H1 (cell line): ENCODE measurements at regions not wholly inside any gene's neighbourhood (a gene's known extent, or its start where the extent isn't known, plus 50 kb on each side); places are given as distances from the start of the nearest gene placed in this dataset.

Source experiments
- CTCF ChIA-PET: fragments of 300-600 bp; sonication (Branson Sonifier 250); formaldehyde crosslinking; loops from one replicate; lab custom pipeline; 2021; ENCODE audit not compliant: partially characterized antibody; lab: Charles Lee
- POLR2A ChIA-PET: fragments of 300-600 bp; sonication (Branson Sonifier 250); formaldehyde crosslinking; loops from one replicate; lab custom pipeline; 2021; ENCODE audit warnings: inconsistent platforms; ENCODE audit not compliant: partially characterized antibody; lab: Charles Lee
- DNase-seq, 2 experiments: peaks; one replicate each; pipeline versions ENCODE4 v3.0.0 to v3.0.0-alpha.2; 2010 to 2022; ENCODE audit warnings: low spot score in 2 of 2, low read depth in 1 of 2, mixed read lengths in 1 of 2
- FAIRE-seq: peaks from 2 replicates; lab custom pipeline; 2011; peaks lifted over from hg19 to GRCh38; lab: Jason Lieb, UNC
- H2AFZ ChIP-seq: 2 replicates; pipeline ENCODE4 v1.8.1; 2012; ENCODE audit warnings: low read length, inconsistent platforms
- H2AK5ac ChIP-seq: 2 replicates; pipeline ENCODE4 v1.6.1; 2013; ENCODE audit warnings: low read depth, low read length
- H2BK120ac ChIP-seq: replicated peaks from 2 replicates; pipeline ENCODE3; 2013; ENCODE audit warnings: low read depth, low read length, inconsistent platforms
- H2BK12ac ChIP-seq: 2 replicates; pipeline ENCODE4 v1.6.1; 2013; ENCODE audit warnings: low read depth, low read length
- H2BK15ac ChIP-seq: 2 replicates; pipeline ENCODE4 v1.6.1; 2013; ENCODE audit warnings: low read length
- H2BK20ac ChIP-seq: 2 replicates; pipeline ENCODE4 v1.6.1; 2013; ENCODE audit warnings: low read length
- H2BK5ac ChIP-seq: 2 replicates; pipeline ENCODE4 v1.6.1; 2013; ENCODE audit warnings: low read depth, low read length
- H3K14ac ChIP-seq: 2 replicates; pipeline ENCODE4 v1.6.1; 2013; ENCODE audit warnings: inconsistent platforms; ENCODE audit not compliant: insufficient read length
- H3K18ac ChIP-seq: 2 replicates; pipeline ENCODE4 v1.6.1; 2013; ENCODE audit warnings: low read length; ENCODE audit errors: extremely low read depth
- H3K23ac ChIP-seq: 2 replicates; pipeline ENCODE4 v1.6.1; 2013; ENCODE audit warnings: inconsistent platforms; ENCODE audit not compliant: insufficient read length
- H3K23me2 ChIP-seq: 2 replicates; pipeline ENCODE4 v1.6.1; 2013; ENCODE audit warnings: low read depth, low read length
- H3K27ac ChIP-seq: 2 replicates; pipeline ENCODE4 v1.6.1; 2011; ENCODE audit warnings: low read depth, low read length, inconsistent platforms
- H3K27me3 ChIP-seq, 4 experiments: replicated peaks in 1 of 4; 1 replicate in 1 of 4; 2 replicates in 3 of 4; pipeline versions ENCODE4 v1.6.1 to v1.8.1; 2011 to 2013; ENCODE audit warnings: low read length in 3 of 4, mild to moderate bottlenecking in 3 of 4, inconsistent platforms in 2 of 4, mixed read lengths in 2 of 4, moderate library complexity in 1 of 4; ENCODE audit not compliant: control insufficient read depth in 3 of 4, insufficient read depth in 3 of 4; ENCODE audit errors: extremely low read depth in 1 of 4
- H3K36me3 ChIP-seq, 4 experiments: 2 replicates each; pipeline versions ENCODE4 v1.6.1 to v1.8.1; 2011 to 2013; ENCODE audit warnings: mild to moderate bottlenecking in 4 of 4, low read length in 3 of 4, moderate library complexity in 2 of 4, control low read depth in 1 of 4, inconsistent platforms in 1 of 4; ENCODE audit not compliant: insufficient read depth in 4 of 4, control insufficient read depth in 2 of 4
- H3K4ac ChIP-seq: replicated peaks from 2 replicates; pipeline ENCODE3; 2013; ENCODE audit warnings: low read length, low read depth, mixed read lengths, inconsistent platforms; ENCODE audit not compliant: insufficient read length
- H3K4me1 ChIP-seq, 4 experiments: replicated peaks in 1 of 4; 1 replicate in 1 of 4; 2 replicates in 3 of 4; pipeline versions ENCODE4 v1.6.1 to v1.8.1; 2011 to 2013; ENCODE audit warnings: low read length in 3 of 4, inconsistent platforms in 2 of 4, mixed read lengths in 1 of 4; ENCODE audit not compliant: insufficient read depth in 4 of 4, control insufficient read depth in 3 of 4
- H3K4me2 ChIP-seq, 2 experiments: 2 replicates each; pipeline versions ENCODE4 v1.6.1 to v1.8.1; 2011 to 2013; ENCODE audit warnings: low read depth in 2 of 2, low read length in 2 of 2, control low read depth in 1 of 2, inconsistent platforms in 1 of 2, mild to moderate bottlenecking in 1 of 2; ENCODE audit not compliant: insufficient read depth in 1 of 2
- H3K4me3 ChIP-seq, 4 experiments: fragments of 200-600, 300-600 bp in 1 of 4; sonication (generic), shearing (Covaris generic), sonication (Bioruptor Twin) in 1 of 4; 2 replicates each; pipeline versions ENCODE4 v1.5.1 to v1.8.1; 2011 to 2016; ENCODE audit warnings: low read length in 4 of 4, low read depth in 3 of 4, control low read depth in 2 of 4, inconsistent platforms in 2 of 4, mild to moderate bottlenecking in 2 of 4, mixed read lengths in 1 of 4, moderate library complexity in 1 of 4; ENCODE audit not compliant: insufficient read depth in 2 of 4; ENCODE audit errors: extremely low read depth in 1 of 4
- H3K56ac ChIP-seq: replicated peaks from 2 replicates; pipeline ENCODE3; 2013; ENCODE audit warnings: low read depth, mild to moderate bottlenecking, mixed read lengths, low read length, inconsistent platforms; ENCODE audit not compliant: insufficient read length
- H3K79me1 ChIP-seq: 2 replicates; pipeline ENCODE4 v1.6.1; 2013; ENCODE audit warnings: low read depth, low read length, control low read depth
- H3K79me2 ChIP-seq, 2 experiments: 2 replicates each; pipeline versions ENCODE4 v1.6.1 to v1.8.1; 2012 to 2013; ENCODE audit warnings: low read length in 2 of 2, mild to moderate bottlenecking in 2 of 2, inconsistent platforms in 1 of 2; ENCODE audit not compliant: insufficient read depth in 2 of 2, control insufficient read depth in 1 of 2
- H3K9ac ChIP-seq, 4 experiments: replicated peaks in 1 of 4; 1 replicate in 1 of 4; 2 replicates in 3 of 4; pipeline versions ENCODE4 v1.6.1 to v1.8.1; 2011 to 2013; ENCODE audit warnings: low read depth in 3 of 4, low read length in 3 of 4, control low read depth in 2 of 4, mild to moderate bottlenecking in 2 of 4, moderate library complexity in 2 of 4, inconsistent platforms in 1 of 4; ENCODE audit errors: extremely low read depth in 1 of 4
- H3K9me3 ChIP-seq, 2 experiments: 2 replicates each; pipeline versions ENCODE4 v1.6.1 to v1.8.1; 2012 to 2013; ENCODE audit warnings: mild to moderate bottlenecking in 2 of 2, moderate library complexity in 2 of 2, control low read depth in 1 of 2, inconsistent platforms in 1 of 2, low read depth in 1 of 2, low read length in 1 of 2, mixed read lengths in 1 of 2; ENCODE audit not compliant: insufficient read depth in 2 of 2
- H4K20me1 ChIP-seq, 2 experiments: replicated peaks in 1 of 2; 2 replicates each; pipeline versions ENCODE3 to v1.8.1; 2011 to 2013; ENCODE audit warnings: inconsistent platforms in 2 of 2, low read length in 2 of 2, mild to moderate bottlenecking in 1 of 2; ENCODE audit not compliant: insufficient read depth in 2 of 2, control insufficient read depth in 1 of 2
- H4K5ac ChIP-seq: 2 replicates; pipeline ENCODE4 v1.6.1; 2013; ENCODE audit warnings: low read length, low read depth, mixed read lengths, inconsistent platforms; ENCODE audit not compliant: insufficient read length
- H4K8ac ChIP-seq: 2 replicates; pipeline ENCODE4 v1.8.0; 2013; ENCODE audit warnings: mild to moderate bottlenecking, moderate library complexity, low read length, inconsistent platforms; ENCODE audit not compliant: insufficient read depth; ENCODE audit errors: extremely low read depth
- H4K91ac ChIP-seq: replicated peaks from 2 replicates; pipeline ENCODE3; 2013; ENCODE audit warnings: low read length, mixed read lengths, inconsistent platforms; ENCODE audit not compliant: insufficient read length
- BRCA1 ChIP-seq: IDR thresholded peaks from 2 replicates; pipeline ENCODE4 v1.6.1; 2012; ENCODE audit warnings: low read depth, low read length, improper control_type of control experiment
- FOSL1 ChIP-seq: IDR thresholded peaks from 2 replicates; pipeline ENCODE4 v1.6.1; 2011; ENCODE audit warnings: mild to moderate bottlenecking, low read depth, low read length, moderate library complexity; ENCODE audit not compliant: insufficient read depth
- KDM5A ChIP-seq: fragments of 200-600 bp; IDR thresholded peaks from 2 replicates; pipeline ENCODE4 v1.7.1; 2012; ENCODE audit warnings: mild to moderate bottlenecking, low read length, inconsistent platforms, mixed read lengths
- NANOG ChIP-seq: IDR thresholded peaks from 2 replicates; pipeline ENCODE4 v1.6.1; 2011; ENCODE audit warnings: low read length, low read depth, mild to moderate bottlenecking, inconsistent platforms; ENCODE audit not compliant: insufficient read depth, poor library complexity, severe bottlenecking
- NRF1 ChIP-seq: IDR thresholded peaks from 2 replicates; pipeline ENCODE4 v1.6.1; 2011; ENCODE audit warnings: mild to moderate bottlenecking, low read depth, low read length, improper control_type of control experiment
- WGBS, 2 experiments: shearing (Covaris generic) in 1 of 2; methylation state at CpG; one replicate each; pipeline versions ENCODE4 v1.1.6 to v1.1.7; 2013 to 2015; ENCODE audit warnings: low lambda C conversion rate in 2 of 2, mixed read lengths in 2 of 2, inconsistent platforms in 1 of 2, low coverage in 1 of 2, missing lambda C conversion rate in 1 of 2; ENCODE audit not compliant: insufficient replicate concordance in 2 of 2, insufficient coverage in 1 of 2, insufficient read length in 1 of 2; ENCODE audit errors: extremely low coverage in 1 of 2, missing lambda C conversion rate in 1 of 2; 5-methylcytosine and 5-hydroxymethylcytosine counted together

GRCh38 chr10:5288359-5288758 is 76.4 kb upstream of the UCN3 start:
- H3K9ac ChIP-seq, result no peak overlapping the region
- no peak overlapping the region for H2BK20ac ChIP-seq
- H3K36me3 ChIP-seq, result no peaks in the 10 kb centered on the region
- H3K79me2 ChIP-seq, result no peaks in the 10 kb centered on the region
- no peaks in the 10 kb centered on the region for H3K9me3 ChIP-seq
- 89% methylated on average over 4 of the region's 4 CpGs; no CpG with 5 or more reads in 1 of the 2 experiments for WGBS, 2 experiments
- H3K4ac ChIP-seq, result no peak overlapping the region
- H3K4me2 ChIP-seq, result no peak overlapping the region
- no peaks in the 10 kb centered on the region for H3K79me1 ChIP-seq
- FAIRE-seq (no peak), DNase-seq (no peak)
- H2BK15ac ChIP-seq, result no peak overlapping the region
- no peak overlapping the region for H3K23ac ChIP-seq
- H2AK5ac ChIP-seq, result no peak overlapping the region
- no peak overlapping the region for H2BK12ac ChIP-seq
- H3K23me2 ChIP-seq, result no peaks in the 10 kb centered on the region
- H3K27ac ChIP-seq, result no peak overlapping the region
- H2BK120ac ChIP-seq, result no peak overlapping the region
- no peak for TF ChIP-seq NANOG
- no peak for TF ChIP-seq NRF1
- no peak for TF ChIP-seq FOSL1
- no peak for TF ChIP-seq KDM5A
- no peak for TF ChIP-seq BRCA1
- H4K20me1 ChIP-seq, result no peaks in the 10 kb centered on the region
- no peak overlapping the region for H2BK5ac ChIP-seq
- H4K5ac ChIP-seq, result no peak overlapping the region
- peaks cover 0 to 8% (median 1%) of the 10 kb centered on the region in 4 experiments; a peak in 4 of 7 replicates for H3K4me1 ChIP-seq
- no peak overlapping the region for H3K4me3 ChIP-seq
- H3K56ac ChIP-seq, result no peak overlapping the region
- no peak overlapping the region for H4K8ac ChIP-seq
- H3K27me3 ChIP-seq, result no peaks in the 10 kb centered on the region; a peak in 1 of 7 replicates
- no peak overlapping the region for H3K18ac ChIP-seq
- no peak overlapping the region for H4K91ac ChIP-seq
- CTCF ChIA-PET, result interaction anchor here (0.9 to 2.3 kb wide), 3 partner anchors 8 to 438 kb away, joined by 5 to 12 read pairs (median 6); no protein-coding TSS in a partner anchor
- POLR2A ChIA-PET, result no interaction called here
- no peak overlapping the region for H2AFZ ChIP-seq
- no peak overlapping the region for H3K14ac ChIP-seq
